ENCODE measurements at regions not wholly inside any gene's neighbourhood (a gene's known extent, or its start where the extent isn't known, plus 50 kb on each side); places are given as distances from the start of the nearest gene placed in this dataset.
"Not testable (repeated sequence)": the region's sequence is repeated elsewhere in the genome, so short reads cannot be mapped to it uniquely, and the experiment has no call there.

DNA sequence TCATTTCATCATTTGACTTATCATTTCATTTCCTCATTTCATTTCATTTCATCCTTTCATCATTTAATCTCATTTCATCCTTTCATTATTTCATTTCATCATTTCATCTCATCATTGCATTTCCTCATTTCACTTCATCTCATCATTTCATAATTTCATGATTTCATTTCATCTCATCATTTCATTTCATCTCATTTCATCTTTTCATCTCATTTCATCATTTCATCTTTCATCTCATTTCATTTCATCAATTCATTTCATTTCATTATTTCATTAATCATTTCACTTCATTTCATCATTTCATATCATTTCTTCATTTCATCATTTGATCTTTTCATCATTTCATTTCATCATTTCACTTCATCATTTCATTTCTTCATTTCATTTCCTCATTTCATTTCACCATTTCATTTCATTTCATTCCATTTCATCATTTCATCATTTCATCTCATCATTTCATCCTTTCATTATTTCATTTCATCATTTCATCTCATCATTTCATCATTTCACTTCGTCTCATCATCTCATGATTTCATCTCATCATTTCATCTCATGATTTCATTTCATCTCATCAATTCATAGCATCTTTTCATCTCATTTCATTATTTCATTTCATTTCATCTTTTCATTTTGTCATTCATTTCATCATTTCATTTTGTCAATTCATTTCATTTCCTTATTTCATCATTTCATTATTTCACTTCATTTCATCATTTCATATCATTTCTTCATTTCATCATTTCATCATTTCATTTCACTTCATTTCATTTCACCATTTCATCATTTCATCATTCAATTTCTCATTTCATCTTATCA is 131.1 kb downstream of the ZNF92 start:
- not testable (repeated sequence) for TF ChIP-seq EZH2 (IDR thresholded peaks at IDR 0.05; ENCODE audit: borderline replicate concordance); CTCF (IDR thresholded peaks at IDR 0.05; ENCODE audit: poor library complexity); EZH2phosphoT487 (IDR thresholded peaks at IDR 0.05; ENCODE audit: low read depth, severe bottlenecking, unreplicated experiment)
